Midbrain (tissue), 1 donor: ENCODE measurements at regions not wholly inside any gene's neighbourhood (a gene's known extent, or its start where the extent isn't known, plus 50 kb on each side); places are given as distances from the start of the nearest gene placed in this dataset.
"Not testable (repeated sequence)": the region's sequence is repeated elsewhere in the genome, so short reads cannot be mapped to it uniquely, and the experiment has no call there.

Experiments
- DNase-seq: peaks from one replicate; lab custom pipeline; 2025; lab: John Stamatoyannopoulos, UW

GRCh38 chr9:113665064-113665463 lies 201.5 kb downstream of the RGS3 start:
- no peak for DNase-seq

GRCh38 chr9:113665756-113666155 lies 202.2 kb downstream of the RGS3 start:
- no peak for DNase-seq

GRCh38 chr9:113668061-113668460 lies 204.5 kb downstream of the RGS3 start:
- no peak for DNase-seq

GRCh38 chr9:113669522-113670115 lies 206.1 kb downstream of the RGS3 start:
- DNase-seq: no peak

GRCh38 chr9:113673726-113674125 lies 202.4 kb upstream of the ZNF618 start:
- no peak for DNase-seq

- no peak for DNase-seq
These were observed 201.7 kb upstream of the ZNF618 start for GRCh38 chr9:113674436-113674835.

GRCh38 chr9:113675475-113675941 lies 200.6 kb upstream of the ZNF618 start:
- no peak for DNase-seq

GRCh38 chr9:113677057-113677456 lies 199.1 kb upstream of the ZNF618 start:
- no peak for DNase-seq

GRCh38 chr9:113677569-113677968 lies 198.5 kb upstream of the ZNF618 start:
- no peak for DNase-seq

GRCh38 chr9:113678119-113678858 lies 197.8 kb upstream of the ZNF618 start:
- DNase-seq: no peak

GRCh38 chr9:113678859-113679256 lies 197.3 kb upstream of the ZNF618 start:
- DNase-seq: no peak

GRCh38 chr9:113682297-113682771 lies 193.8 kb upstream of the ZNF618 start:
- DNase-seq: peak; percentile 75

- not testable (repeated sequence) for DNase-seq
These were observed 190.5 kb upstream of the ZNF618 start for GRCh38 chr9:113685636-113686035.

- DNase-seq: no peak
These were observed 188.9 kb upstream of the ZNF618 start for GRCh38 chr9:113687107-113687679.

- DNase-seq: no peak
These were observed 188.3 kb upstream of the ZNF618 start for GRCh38 chr9:113687680-113688371.

- no peak for DNase-seq
These were observed 185.9 kb upstream of the ZNF618 start for GRCh38 chr9:113690055-113690740.

GRCh38 chr9:113692256-113692655 lies 183.9 kb upstream of the ZNF618 start:
- no peak for DNase-seq

- DNase-seq: no peak
These were observed 181.2 kb upstream of the ZNF618 start for GRCh38 chr9:113694912-113695311.

- no peak for DNase-seq
These were observed 180.7 kb upstream of the ZNF618 start for GRCh38 chr9:113695440-113695851.

GRCh38 chr9:113695901-113696300 lies 180.2 kb upstream of the ZNF618 start:
- no peak for DNase-seq

- DNase-seq: no peak
These were observed 174.0 kb upstream of the ZNF618 start for GRCh38 chr9:113701774-113702755.
